ENCODE measurements at regions not wholly inside any gene's neighbourhood (a gene's known extent, or its start where the extent isn't known, plus 50 kb on each side); places are given as distances from the start of the nearest gene placed in this dataset.

- no peak for DNase-seq
These were observed 80.1 kb upstream of the KLF12 start for GRCh38 chr13:74214321-74214720.

GRCh38 chr13:74210693-74211393, 76.6 kb upstream of the KLF12 start:
- DNase-seq = peak; percentile 62

- no peak for DNase-seq
These were observed 72.7 kb upstream of the KLF12 start for GRCh38 chr13:74206855-74207254.

GRCh38 chr13:74206061-74206561, 71.9 kb upstream of the KLF12 start:
- peak; percentile 56 for DNase-seq

GRCh38 chr13:74205313-74205690, 71.1 kb upstream of the KLF12 start:
- DNase-seq = no peak

GRCh38 chr13:74204602-74205312, 70.6 kb upstream of the KLF12 start:
- no peak for DNase-seq

GRCh38 chr13:74203576-74203975, 69.4 kb upstream of the KLF12 start:
- DNase-seq = no peak

- DNase-seq = no peak
These were observed 68.1 kb upstream of the KLF12 start for GRCh38 chr13:74202129-74202813.

GRCh38 chr13:74201530-74201929, 67.3 kb upstream of the KLF12 start:
- DNase-seq = no peak

- no peak for DNase-seq
These were observed 65.9 kb upstream of the KLF12 start for GRCh38 chr13:74200081-74200480.

GRCh38 chr13:74197677-74198429, 63.6 kb upstream of the KLF12 start:
- no peak for DNase-seq

- DNase-seq = no peak
These were observed 60.6 kb upstream of the KLF12 start for GRCh38 chr13:74194846-74195245.

GRCh38 chr13:74193391-74193790, 59.2 kb upstream of the KLF12 start:
- DNase-seq = no peak

- no peak for DNase-seq
These were observed 57.2 kb upstream of the KLF12 start for GRCh38 chr13:74191410-74191809.

GRCh38 chr13:74190999-74191398, 56.8 kb upstream of the KLF12 start:
- no peak for DNase-seq

- DNase-seq = peak; percentile 73
These were observed 53.4 kb upstream of the KLF12 start for GRCh38 chr13:74187564-74187963.

- no peak for DNase-seq
These were observed 50.1 kb upstream of the KLF12 start for GRCh38 chr13:74184283-74184682.
